PFSK-1 (cell line): ENCODE measurements at regions not wholly inside any gene's neighbourhood (a gene's known extent, or its start where the extent isn't known, plus 50 kb on each side); places are given as distances from the start of the nearest gene placed in this dataset.

Experiments used
- FOXP2 ChIP-seq: optimal IDR thresholded peaks from 2 replicates; pipeline ENCODE3; 2011; ENCODE audit warnings: borderline replicate concordance, control low read depth, inconsistent platforms; ENCODE audit not compliant: insufficient read depth; ENCODE audit errors: extremely low read length, extremely low read depth
- POLR2AphosphoS5 ChIP-seq: IDR thresholded peaks from 2 replicates; pipeline ENCODE4 v1.6.1; 2012; ENCODE audit warnings: low read depth, mild to moderate bottlenecking, control low read depth, low read length, moderate library complexity
- REST ChIP-seq, 2 experiments: IDR thresholded peaks; 2 replicates each; pipeline versions ENCODE4 v1.6.1 to v1.8.0; 2011 to 2012; ENCODE audit warnings: low read depth in 2 of 2, low read length in 2 of 2, control low read depth in 1 of 2, inconsistent platforms in 1 of 2, mild to moderate bottlenecking in 1 of 2, moderate library complexity in 1 of 2; ENCODE audit not compliant: insufficient read depth in 1 of 2
- SIN3A ChIP-seq: IDR thresholded peaks from 2 replicates; pipeline ENCODE4 v1.6.1; 2012; ENCODE audit warnings: mild to moderate bottlenecking, low read length, moderate library complexity, borderline replicate concordance; ENCODE audit not compliant: insufficient read depth
- TAF1 ChIP-seq: IDR thresholded peaks from 2 replicates; pipeline ENCODE4 v1.6.1; 2012; ENCODE audit warnings: low read length, control low read depth, borderline replicate concordance; ENCODE audit not compliant: insufficient read depth

DNA sequence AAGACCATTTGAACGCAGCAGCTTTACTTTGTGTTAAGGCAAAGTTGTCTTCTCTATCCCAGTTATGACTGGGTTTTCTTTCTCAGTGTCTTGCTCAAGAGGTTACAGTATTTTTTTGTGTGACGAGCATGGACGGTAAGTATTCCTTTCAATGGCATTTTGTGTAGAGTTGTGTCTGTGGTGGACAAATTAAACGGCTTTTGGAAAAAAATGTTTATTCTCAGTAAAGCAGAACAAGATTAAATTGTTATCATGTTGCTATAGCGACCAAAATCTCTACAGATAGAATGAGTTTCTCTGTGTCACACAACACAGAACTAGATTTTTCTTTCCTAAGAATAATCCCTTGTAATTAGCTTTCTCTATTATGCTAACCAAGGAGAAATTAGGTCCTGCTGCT lies 417.1 kb downstream of the AEBP2 start:
- no peak for TF ChIP-seq POLR2AphosphoS5
- TF ChIP-seq FOXP2: no peak
- TF ChIP-seq SIN3A: no peak
- TF ChIP-seq TAF1: no peak
- TF ChIP-seq REST (IDR thresholded peaks at IDR 0.05; ENCODE audit: insufficient read depth in 1 of 2, low read depth in 2 of 2, low read length in 2 of 2): no peak

- no peak for TF ChIP-seq FOXP2
- TF ChIP-seq REST (IDR thresholded peaks at IDR 0.05; ENCODE audit: insufficient read depth in 1 of 2, low read depth in 2 of 2, low read length in 2 of 2): no peak
- TF ChIP-seq POLR2AphosphoS5: no peak
- TF ChIP-seq SIN3A: no peak
- TF ChIP-seq TAF1: no peak
These were observed 417.9 kb downstream of the AEBP2 start for GRCh38 chr12:19857204-19857603.

DNA sequence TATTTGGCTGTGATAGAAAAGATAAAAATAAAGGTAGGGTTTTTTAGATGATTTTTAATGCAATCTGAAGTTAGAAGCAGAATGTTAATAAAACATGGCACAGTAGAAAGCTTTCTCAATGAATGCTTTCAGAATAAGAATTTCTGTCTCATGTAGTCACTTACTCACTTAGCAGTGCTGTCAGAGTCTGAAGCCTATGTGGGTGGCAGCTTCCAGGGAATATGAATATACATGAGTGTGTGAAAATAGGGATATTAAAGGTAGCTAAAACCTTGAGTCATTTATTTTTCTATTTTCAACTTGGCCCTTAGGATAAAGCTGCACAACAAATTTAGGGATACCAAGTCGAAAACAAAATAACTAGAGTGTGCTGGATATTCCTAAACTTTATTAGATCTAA lies 427.9 kb downstream of the AEBP2 start:
- TF ChIP-seq REST (IDR thresholded peaks at IDR 0.05; ENCODE audit: insufficient read depth in 1 of 2, low read depth in 2 of 2, low read length in 2 of 2) (no peak), FOXP2 (no peak), POLR2AphosphoS5 (no peak), SIN3A (no peak), TAF1 (no peak)

DNA sequence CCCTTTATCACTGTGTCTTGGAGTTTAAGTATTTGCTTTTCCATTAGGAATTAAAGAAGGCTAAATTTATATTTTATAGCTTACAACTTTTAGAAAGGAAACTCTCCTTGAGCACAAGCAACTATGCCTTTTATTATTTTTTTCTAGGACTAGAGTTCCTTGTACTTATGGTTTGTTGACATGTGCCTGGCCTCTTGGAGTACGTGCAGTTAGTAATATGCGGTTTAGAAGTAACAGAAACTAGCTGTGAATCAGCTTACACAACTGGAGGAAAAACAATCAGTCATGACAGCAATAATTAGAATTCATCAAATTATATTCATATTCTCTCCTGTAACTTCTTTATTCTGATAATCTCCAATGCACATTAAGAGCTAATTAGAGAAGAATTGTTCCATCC lies 428.7 kb downstream of the AEBP2 start:
- no peak for TF ChIP-seq POLR2AphosphoS5
- no peak for TF ChIP-seq REST (IDR thresholded peaks at IDR 0.05; ENCODE audit: insufficient read depth in 1 of 2, low read depth in 2 of 2, low read length in 2 of 2)
- TF ChIP-seq SIN3A: no peak

DNA sequence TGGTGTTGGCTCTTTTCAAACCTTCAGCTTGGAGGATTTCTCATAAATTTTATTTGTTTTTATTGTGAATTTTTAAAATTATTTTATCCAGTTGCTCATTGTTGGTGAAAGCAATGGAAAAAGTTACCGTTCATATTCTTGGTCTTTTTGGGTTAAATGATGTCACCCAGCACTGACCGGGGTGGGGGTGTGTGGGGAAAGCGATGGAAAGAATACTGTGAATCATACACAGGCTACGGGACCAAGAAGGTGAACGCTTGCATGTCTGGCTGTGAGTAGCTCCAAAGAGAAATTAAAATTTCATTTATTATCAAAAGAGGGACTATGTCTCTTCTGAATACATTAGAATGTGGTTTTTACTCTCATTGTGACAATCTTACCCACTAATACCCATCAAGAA lies 430.1 kb downstream of the AEBP2 start:
- no peak for TF ChIP-seq TAF1
- no peak for TF ChIP-seq REST (IDR thresholded peaks at IDR 0.05; ENCODE audit: insufficient read depth in 1 of 2, low read depth in 2 of 2, low read length in 2 of 2)
- no peak for TF ChIP-seq POLR2AphosphoS5
- TF ChIP-seq FOXP2: no peak
- no peak for TF ChIP-seq SIN3A
